ENCODE measurements at regions not wholly inside any gene's neighbourhood (a gene's known extent, or its start where the extent isn't known, plus 50 kb on each side); places are given as distances from the start of the nearest gene placed in this dataset.
A peak's percentile ranks its signal among the peaks of the same experiment; 100 is the strongest.

- FAIRE-seq (no peak), ATAC-seq (peak; percentile 68), DNase-seq (ENCODE audit: extremely low read depth in 1 of 4, low spot score in 3 of 4) (peak; percentile 34 to 65 (median 50))
- H3K9ac ChIP-seq (ENCODE audit: insufficient read depth in 1 of 2, low read depth in 2 of 2, low read length in 2 of 2), result no peak overlapping the region
- ChIA-PET CTCF (ENCODE audit: low intra/inter-chr PET ratio) (interaction anchor here (0.6 to 3.6 kb wide), 3 partner anchors 117 to 1092 kb away, joined by 3 to 47 read pairs (median 3); no protein-coding TSS in a partner anchor), POLR2A (no interaction called here)
- no peaks in the 10 kb centered on the region for H3K9me1 ChIP-seq (ENCODE audit: control insufficient read depth, insufficient read depth, low read length)
- H3K27me3 ChIP-seq (ENCODE audit: control insufficient read depth in 2 of 2, insufficient read depth in 2 of 2, low read length in 2 of 2), result no peaks in the 10 kb centered on the region
- H3K4me3 ChIP-seq, result no peak overlapping the region
- no peaks in the 10 kb centered on the region for H3K36me3 ChIP-seq (ENCODE audit: control insufficient read depth, insufficient read depth, low read length)
- intact Hi-C loops (cut with micrococcal nuclease), result loop anchor here (1.0 to 5.0 kb wide), 2 partner anchors 851 to 1046 kb away; no protein-coding TSS in a partner anchor
- H2AFZ ChIP-seq (ENCODE audit: low read depth, low read length), result no peak overlapping the region
- no peaks in the 10 kb centered on the region for H3K4me1 ChIP-seq (replicated peaks in 1 of 2; ENCODE audit: control insufficient read depth in 2 of 2, insufficient read depth in 2 of 2, low read length in 2 of 2)
- no peaks in the 10 kb centered on the region for H4K20me1 ChIP-seq (replicated peaks; ENCODE audit: control insufficient read depth, insufficient read depth, low read length)
- no peak overlapping the region for H3K27ac ChIP-seq (ENCODE audit: extremely low read depth, low read depth, low read length)
- in situ Hi-C loops (cut with MboI), result loop anchor here (5.0 kb wide), 1 partner anchor 854 kb away; the partner anchor contains the start of gene ADAMTS1
- H3K4me2 ChIP-seq (ENCODE audit: insufficient read depth, low read length), result no peak overlapping the region
- WGBS (ENCODE audit: insufficient coverage, low coverage, missing lambda C conversion rate), result 1% methylated on average over 14 of the region's 14 CpGs
- peaks cover 2% of the 10 kb centered on the region; the same call in 1 of the 2 replicates for H3K9me3 ChIP-seq (replicated peaks; ENCODE audit: control insufficient read depth, insufficient read depth, low read depth, low read length)
- no TSS peak for BruUV-seq (replicated peaks)
- no peaks in the 10 kb centered on the region for H3K79me2 ChIP-seq (ENCODE audit: control insufficient read depth, insufficient read depth, low read length)
- TF ChIP-seq MED1 (CRISPR knock-in tag; IDR thresholded peaks at IDR 0.05; ENCODE audit: borderline replicate concordance) (no peak), TEAD4 (IDR thresholded peaks at IDR 0.05; ENCODE audit: low read length) (no peak), TEAD4 (CRISPR knock-in tag; IDR thresholded peaks at IDR 0.05; ENCODE audit: borderline replicate concordance) (no peak), HIVEP1 (CRISPR knock-in tag; IDR thresholded peaks at IDR 0.05) (no peak), ZSCAN32 (CRISPR knock-in tag; IDR thresholded peaks at IDR 0.05) (no peak), FOXK2 (conservative IDR thresholded peaks at IDR 0.05 in 1 of 2, IDR thresholded peaks at IDR 0.05 in 1 of 2; ENCODE audit: low read depth in 2 of 2) (no peak), ZNF780A (CRISPR knock-in tag; IDR thresholded peaks at IDR 0.05) (no peak), FIP1L1 (IDR thresholded peaks at IDR 0.05; ENCODE audit: low read depth, low read length, poor library complexity, severe bottlenecking) (no peak), RFX7 (CRISPR knock-in tag; IDR thresholded peaks at IDR 0.05) (no peak), ZNF146 (CRISPR knock-in tag; IDR thresholded peaks at IDR 0.05; ENCODE audit: unreplicated experiment) (no peak), CTCF (IDR thresholded peaks at IDR 0.05 in 2 of 3, conservative IDR thresholded peaks at IDR 0.05 in 1 of 3; ENCODE audit: insufficient read depth in 2 of 3, low read depth in 1 of 3, low read length in 3 of 3) (peak; percentile 73 to 80 (median 75)), DEAF1 (CRISPR knock-in tag; IDR thresholded peaks at IDR 0.05) (peak; percentile 82), SMC3 (conservative IDR thresholded peaks at IDR 0.05; ENCODE audit: insufficient read depth, low read depth, low read length) (peak; percentile 59), ZFP1 (CRISPR knock-in tag; IDR thresholded peaks at IDR 0.05) (peak; percentile 26; the same call in 1 of the 2 replicates), SFPQ (IDR thresholded peaks at IDR 0.05; ENCODE audit: low read depth, low read length) (no peak), HMBOX1 (IDR thresholded peaks at IDR 0.05) (no peak)
These were observed 734.2 kb upstream of the ADAMTS5 start for GRCh38 chr21:27700974-27701614.
